SK-N-SH treated with all-trans-retinoic acid at 6 μM for 48 hours (cell line): ENCODE measurements at regions not wholly inside any gene's neighbourhood (a gene's known extent, or its start where the extent isn't known, plus 50 kb on each side); places are given as distances from the start of the nearest gene placed in this dataset.

ENCODE experiments used
- ATAC-seq: fragments of 200-7000 bp; cut with Tn5 transposase; 3 replicates; pipeline ENCODE4 v1.9.1; 2020; ENCODE audit warnings: mild to moderate bottlenecking, moderate library complexity
- ARNTL ChIP-seq: fragments of 450-650 bp; formaldehyde crosslinking; IDR thresholded peaks from 2 replicates; pipeline ENCODE4 v1.5.0; 2020; ENCODE audit warnings: low read depth, mild to moderate bottlenecking, moderate library complexity, borderline replicate concordance
- BACH2 ChIP-seq: fragments of 250-450 bp; sonication (Bioruptor Pico); IDR thresholded peaks from 2 replicates; pipeline ENCODE4 v1.9.0; 2021; ENCODE audit warnings: mild to moderate bottlenecking, borderline replicate concordance
- CSDC2 ChIP-seq: fragments of 250-450 bp; sonication (Bioruptor Pico); IDR thresholded peaks from 2 replicates; pipeline ENCODE4 v1.5.0; 2020; ENCODE audit warnings: mild to moderate bottlenecking, moderate library complexity
- ESRRG ChIP-seq: fragments of 250-450 bp; sonication (Bioruptor Pico); IDR thresholded peaks from 2 replicates; pipeline ENCODE4 v1.6.1; 2021; ENCODE audit warnings: mild to moderate bottlenecking
- GLIS3 ChIP-seq: fragments of 250-450 bp; sonication (Bioruptor Pico); IDR thresholded peaks from 2 replicates; pipeline ENCODE4 v1.5.0; 2020; ENCODE audit warnings: mild to moderate bottlenecking, moderate library complexity
- ISL1 ChIP-seq: fragments of 250-450 bp; sonication (Bioruptor Pico); IDR thresholded peaks from 2 replicates; pipeline ENCODE4 v2.1.2; 2022; ENCODE audit warnings: mild to moderate bottlenecking, moderate library complexity
- OSR1 ChIP-seq: fragments of 250-450 bp; sonication (Bioruptor Pico); IDR thresholded peaks from 2 replicates; pipeline ENCODE4 v1.8.0; 2022; ENCODE audit warnings: moderate library complexity, mild to moderate bottlenecking, inconsistent platforms
- PPARA ChIP-seq: fragments of 250-450 bp; sonication (Bioruptor Pico); IDR thresholded peaks from 2 replicates; pipeline ENCODE4 v1.5.0; 2020; ENCODE audit warnings: mild to moderate bottlenecking, borderline replicate concordance
- RARB ChIP-seq: fragments of 250-450 bp; sonication (Bioruptor Pico); IDR thresholded peaks from 2 replicates; pipeline ENCODE4 v1.8.0; 2021; ENCODE audit warnings: mild to moderate bottlenecking, moderate library complexity
- SNAI2 ChIP-seq: fragments of 250-450 bp; sonication (Bioruptor Pico); IDR thresholded peaks from 2 replicates; pipeline ENCODE4 v1.5.0; 2020; ENCODE audit warnings: mild to moderate bottlenecking, moderate library complexity
- TCF4 ChIP-seq: fragments of 250-450 bp; sonication (Bioruptor Pico); IDR thresholded peaks from 2 replicates; pipeline ENCODE4 v1.8.0; 2021; ENCODE audit warnings: mild to moderate bottlenecking, moderate library complexity, borderline replicate concordance
- TOX ChIP-seq: fragments of 250-450 bp; sonication (Bioruptor Pico); IDR thresholded peaks from 2 replicates; pipeline ENCODE4 v1.8.0; 2021; ENCODE audit warnings: mild to moderate bottlenecking, moderate library complexity, borderline replicate concordance
- ZC3H10 ChIP-seq: fragments of 250-450 bp; sonication (Bioruptor Pico); IDR thresholded peaks from 2 replicates; pipeline ENCODE4 v1.5.1; 2021; ENCODE audit warnings: mild to moderate bottlenecking, moderate library complexity
- ZFP3 ChIP-seq: fragments of 250-450 bp; sonication (Bioruptor Pico); IDR thresholded peaks from 2 replicates; pipeline ENCODE4 v1.5.0; 2020; ENCODE audit warnings: mild to moderate bottlenecking, moderate library complexity
- ZFP30 ChIP-seq: fragments of 450-650 bp; formaldehyde crosslinking; IDR thresholded peaks from 2 replicates; pipeline ENCODE4 v1.5.0; 2022; ENCODE audit warnings: mild to moderate bottlenecking, moderate library complexity
- ZNF565 ChIP-seq: fragments of 450-650 bp; formaldehyde crosslinking; conservative IDR thresholded peaks from 2 replicates; pipeline ENCODE4 v1.5.0; 2020; ENCODE audit warnings: low read depth, mild to moderate bottlenecking, moderate library complexity
- ZNF70 ChIP-seq: fragments of 450-650 bp; formaldehyde crosslinking; IDR thresholded peaks from 2 replicates; pipeline ENCODE4 v1.5.0; 2020; ENCODE audit warnings: mild to moderate bottlenecking, moderate library complexity
- TF ChIP-seq, protein P1 (sequence below): fragments of 250-450 bp; sonication (Bioruptor Pico); IDR thresholded peaks from 2 replicates; pipeline ENCODE4 v1.5.0; 2020; ENCODE audit warnings: mild to moderate bottlenecking, moderate library complexity
- TF ChIP-seq, protein P2 (sequence below): fragments of 250-450 bp; sonication (Bioruptor Pico); IDR thresholded peaks from 2 replicates; pipeline ENCODE4 v1.8.0; 2020; ENCODE audit warnings: mild to moderate bottlenecking, moderate library complexity, borderline replicate concordance
- TF ChIP-seq, protein P3 (sequence below): fragments of 250-450 bp; sonication (Bioruptor Pico); IDR thresholded peaks from 2 replicates; pipeline ENCODE4 v1.5.1; 2021; ENCODE audit warnings: mild to moderate bottlenecking, moderate library complexity

DNA sequence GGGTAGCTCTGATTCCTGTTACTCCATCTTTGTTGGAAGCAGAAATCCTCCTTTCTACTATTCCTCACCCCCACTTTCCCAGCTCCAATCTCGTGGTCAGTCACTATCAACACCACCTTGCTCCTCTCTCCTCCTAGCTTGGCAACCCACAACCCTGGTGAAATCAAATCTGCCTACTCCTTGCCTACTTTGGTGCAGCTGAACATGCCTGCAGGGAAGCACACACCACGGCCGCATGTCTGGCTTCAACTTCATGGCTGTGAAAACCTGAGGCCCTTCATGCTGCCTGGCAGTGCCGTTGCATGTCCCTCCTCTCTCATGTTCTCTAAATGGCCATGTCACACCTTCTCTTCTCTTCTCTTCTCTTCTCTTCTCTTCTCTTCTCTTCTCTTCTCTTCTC lies 112.4 kb upstream of the FOXA2 start:
- TF ChIP-seq SNAI2 (CRISPR knock-in tag): no peak
- TF ChIP-seq, protein P1, sequence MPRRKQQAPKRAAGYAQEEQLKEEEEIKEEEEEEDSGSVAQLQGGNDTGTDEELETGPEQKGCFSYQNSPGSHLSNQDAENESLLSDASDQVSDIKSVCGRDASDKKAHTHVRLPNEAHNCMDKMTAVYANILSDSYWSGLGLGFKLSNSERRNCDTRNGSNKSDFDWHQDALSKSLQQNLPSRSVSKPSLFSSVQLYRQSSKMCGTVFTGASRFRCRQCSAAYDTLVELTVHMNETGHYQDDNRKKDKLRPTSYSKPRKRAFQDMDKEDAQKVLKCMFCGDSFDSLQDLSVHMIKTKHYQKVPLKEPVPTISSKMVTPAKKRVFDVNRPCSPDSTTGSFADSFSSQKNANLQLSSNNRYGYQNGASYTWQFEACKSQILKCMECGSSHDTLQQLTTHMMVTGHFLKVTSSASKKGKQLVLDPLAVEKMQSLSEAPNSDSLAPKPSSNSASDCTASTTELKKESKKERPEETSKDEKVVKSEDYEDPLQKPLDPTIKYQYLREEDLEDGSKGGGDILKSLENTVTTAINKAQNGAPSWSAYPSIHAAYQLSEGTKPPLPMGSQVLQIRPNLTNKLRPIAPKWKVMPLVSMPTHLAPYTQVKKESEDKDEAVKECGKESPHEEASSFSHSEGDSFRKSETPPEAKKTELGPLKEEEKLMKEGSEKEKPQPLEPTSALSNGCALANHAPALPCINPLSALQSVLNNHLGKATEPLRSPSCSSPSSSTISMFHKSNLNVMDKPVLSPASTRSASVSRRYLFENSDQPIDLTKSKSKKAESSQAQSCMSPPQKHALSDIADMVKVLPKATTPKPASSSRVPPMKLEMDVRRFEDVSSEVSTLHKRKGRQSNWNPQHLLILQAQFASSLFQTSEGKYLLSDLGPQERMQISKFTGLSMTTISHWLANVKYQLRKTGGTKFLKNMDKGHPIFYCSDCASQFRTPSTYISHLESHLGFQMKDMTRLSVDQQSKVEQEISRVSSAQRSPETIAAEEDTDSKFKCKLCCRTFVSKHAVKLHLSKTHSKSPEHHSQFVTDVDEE: no peak
- TF ChIP-seq ZFP3: no peak
- TF ChIP-seq PPARA (CRISPR knock-in tag): no peak
- TF ChIP-seq TCF4: no peak
- no peak for TF ChIP-seq OSR1 (CRISPR knock-in tag)
- TF ChIP-seq, protein P2, sequence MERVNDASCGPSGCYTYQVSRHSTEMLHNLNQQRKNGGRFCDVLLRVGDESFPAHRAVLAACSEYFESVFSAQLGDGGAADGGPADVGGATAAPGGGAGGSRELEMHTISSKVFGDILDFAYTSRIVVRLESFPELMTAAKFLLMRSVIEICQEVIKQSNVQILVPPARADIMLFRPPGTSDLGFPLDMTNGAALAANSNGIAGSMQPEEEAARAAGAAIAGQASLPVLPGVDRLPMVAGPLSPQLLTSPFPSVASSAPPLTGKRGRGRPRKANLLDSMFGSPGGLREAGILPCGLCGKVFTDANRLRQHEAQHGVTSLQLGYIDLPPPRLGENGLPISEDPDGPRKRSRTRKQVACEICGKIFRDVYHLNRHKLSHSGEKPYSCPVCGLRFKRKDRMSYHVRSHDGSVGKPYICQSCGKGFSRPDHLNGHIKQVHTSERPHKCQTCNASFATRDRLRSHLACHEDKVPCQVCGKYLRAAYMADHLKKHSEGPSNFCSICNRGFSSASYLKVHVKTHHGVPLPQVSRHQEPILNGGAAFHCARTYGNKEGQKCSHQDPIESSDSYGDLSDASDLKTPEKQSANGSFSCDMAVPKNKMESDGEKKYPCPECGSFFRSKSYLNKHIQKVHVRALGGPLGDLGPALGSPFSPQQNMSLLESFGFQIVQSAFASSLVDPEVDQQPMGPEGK: no peak
- no peak for TF ChIP-seq ZFP30 (CRISPR knock-in tag)
- TF ChIP-seq RARB (CRISPR knock-in tag): no peak
- no peak for TF ChIP-seq ISL1 (CRISPR knock-in tag)
- no peak for TF ChIP-seq ZC3H10 (CRISPR knock-in tag)
- TF ChIP-seq ESRRG (CRISPR knock-in tag): no peak
- TF ChIP-seq TOX: no peak
- ATAC-seq: no peak

DNA sequence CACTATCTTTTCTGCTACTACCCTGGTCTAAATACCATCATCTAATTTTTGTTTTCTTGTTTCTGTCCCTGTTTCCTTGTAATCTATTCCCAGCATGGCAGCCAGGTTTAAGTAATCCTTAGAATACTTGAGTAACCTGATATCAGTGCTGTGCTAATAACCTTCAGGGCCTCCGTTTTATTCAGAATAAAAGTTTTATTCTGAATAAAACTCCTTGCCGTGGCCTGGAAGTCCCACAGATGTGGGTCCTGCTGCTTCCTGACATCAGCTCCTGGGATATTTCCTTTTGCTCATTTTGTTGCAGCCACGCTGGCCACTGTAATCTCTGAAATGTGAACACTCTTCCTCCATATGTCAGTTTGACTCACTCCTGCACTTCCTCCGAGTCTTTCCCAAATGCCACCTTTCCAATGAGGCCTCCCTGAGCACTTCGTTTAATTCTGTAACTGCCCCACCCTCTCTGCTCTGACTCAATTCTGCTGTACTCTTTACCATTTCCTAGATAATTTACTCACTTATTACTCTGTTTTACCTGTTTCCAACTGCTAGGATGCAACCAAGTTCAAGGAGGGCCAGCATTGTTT lies 114.0 kb upstream of the FOXA2 start:
- no peak for ATAC-seq
- TF ChIP-seq, protein P3, sequence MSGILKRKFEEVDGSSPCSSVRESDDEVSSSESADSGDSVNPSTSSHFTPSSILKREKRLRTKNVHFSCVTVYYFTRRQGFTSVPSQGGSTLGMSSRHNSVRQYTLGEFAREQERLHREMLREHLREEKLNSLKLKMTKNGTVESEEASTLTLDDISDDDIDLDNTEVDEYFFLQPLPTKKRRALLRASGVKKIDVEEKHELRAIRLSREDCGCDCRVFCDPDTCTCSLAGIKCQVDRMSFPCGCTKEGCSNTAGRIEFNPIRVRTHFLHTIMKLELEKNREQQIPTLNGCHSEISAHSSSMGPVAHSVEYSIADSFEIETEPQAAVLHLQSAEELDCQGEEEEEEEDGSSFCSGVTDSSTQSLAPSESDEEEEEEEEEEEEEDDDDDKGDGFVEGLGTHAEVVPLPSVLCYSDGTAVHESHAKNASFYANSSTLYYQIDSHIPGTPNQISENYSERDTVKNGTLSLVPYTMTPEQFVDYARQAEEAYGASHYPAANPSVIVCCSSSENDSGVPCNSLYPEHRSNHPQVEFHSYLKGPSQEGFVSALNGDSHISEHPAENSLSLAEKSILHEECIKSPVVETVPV (CRISPR knock-in tag): no peak
- TF ChIP-seq CSDC2 (CRISPR knock-in tag): no peak
- no peak for TF ChIP-seq OSR1 (CRISPR knock-in tag)
- TF ChIP-seq ZFP3: no peak
- no peak for TF ChIP-seq ZFP30 (CRISPR knock-in tag)
- TF ChIP-seq, protein P1: no peak
- no peak for TF ChIP-seq ZNF565 (CRISPR knock-in tag)
- TF ChIP-seq ARNTL (CRISPR knock-in tag): no peak
- no peak for TF ChIP-seq BACH2
- TF ChIP-seq, all 23 proteins: peak for 0

DNA sequence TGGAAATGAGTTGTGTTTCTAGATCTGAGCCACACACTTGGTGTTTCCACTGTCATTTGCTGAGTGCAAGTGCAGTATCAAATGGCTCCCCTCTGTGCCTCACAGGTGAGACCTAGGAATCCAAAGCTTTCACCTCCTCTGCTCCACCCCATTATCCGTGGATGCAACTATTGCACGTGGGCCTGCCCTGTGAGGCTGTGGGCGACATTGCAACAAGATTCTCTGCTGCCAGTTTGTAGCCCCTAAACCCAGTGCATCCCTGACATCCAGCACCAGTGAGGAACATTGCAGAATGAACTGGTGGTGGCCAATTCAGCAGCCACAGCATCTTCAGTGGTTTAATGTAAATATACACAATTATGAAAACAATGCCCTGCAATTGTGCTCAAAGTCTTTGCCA lies 115.0 kb upstream of the FOXA2 start:
- ATAC-seq: no peak
- TF ChIP-seq ZC3H10 (CRISPR knock-in tag) (no peak), ZFP30 (CRISPR knock-in tag) (no peak), ZFP3 (no peak), GLIS3 (CRISPR knock-in tag) (no peak), ZNF70 (CRISPR knock-in tag) (no peak), TOX (no peak), ZNF565 (CRISPR knock-in tag) (no peak)
- TF ChIP-seq, protein P2: no peak
